T-helper 2 cell treated with Interferon-gamma antibody and Interleukin-4, amounts not matched to agents 5 μg/mL and 100 μg/mL, for 36 hours (primary cell): ENCODE measurements at regions not wholly inside any gene's neighbourhood (a gene's known extent, or its start where the extent isn't known, plus 50 kb on each side); places are given as distances from the start of the nearest gene placed in this dataset.

ENCODE experiments used
- DNase-seq: peaks from one replicate; pipeline ENCODE4 v3.0.0; 2021; ENCODE audit warnings: low spot score
- H3K27ac Mint-ChIP-seq: one replicate; pipeline ENCODE4 v1.8.0; 2021; ENCODE audit warnings: mild to moderate bottlenecking, mixed read lengths
- H3K27me3 Mint-ChIP-seq: one replicate; pipeline ENCODE4 v1.8.0; 2021; ENCODE audit warnings: low read depth, mixed read lengths
- H3K36me3 Mint-ChIP-seq: one replicate; pipeline ENCODE4 v1.8.0; 2021; ENCODE audit warnings: low read depth, mixed read lengths
- H3K4me1 Mint-ChIP-seq: one replicate; pipeline ENCODE4 v1.8.0; 2021; ENCODE audit warnings: low read depth, mixed read lengths
- H3K4me3 Mint-ChIP-seq: one replicate; pipeline ENCODE4 v1.8.0; 2022; ENCODE audit warnings: mild to moderate bottlenecking, moderate library complexity, mixed read lengths
- H3K9me3 Mint-ChIP-seq: one replicate; pipeline ENCODE4 v1.8.0; 2021; ENCODE audit warnings: mixed read lengths

- Mint-ChIP-seq H3K4me1 (no peaks in the 10 kb centered on the region), H3K36me3 (no peaks in the 10 kb centered on the region), H3K27me3 (peaks cover 3% of the 10 kb centered on the region), H3K27ac (no peak overlapping the region), H3K9me3 (no peaks in the 10 kb centered on the region), H3K4me3 (no peak overlapping the region)
- no peak for DNase-seq
These were observed 374.1 kb upstream of the SULF2 start for GRCh38 chr20:48159145-48160008.

GRCh38 chr20:48158014-48158413, 372.7 kb upstream of the SULF2 start:
- H3K4me1 Mint-ChIP-seq, result no peaks in the 10 kb centered on the region
- no peak overlapping the region for H3K27ac Mint-ChIP-seq
- H3K36me3 Mint-ChIP-seq, result no peaks in the 10 kb centered on the region
- DNase-seq, result no peak
- no peaks in the 10 kb centered on the region for H3K9me3 Mint-ChIP-seq
- no peak overlapping the region for H3K4me3 Mint-ChIP-seq
- peaks cover 3% of the 10 kb centered on the region for H3K27me3 Mint-ChIP-seq

- Mint-ChIP-seq H3K36me3 (no peaks in the 10 kb centered on the region), H3K27ac (no peak overlapping the region), H3K27me3 (peaks cover 3% of the 10 kb centered on the region)
These were observed 371.8 kb upstream of the SULF2 start for GRCh38 chr20:48156951-48157700.

GRCh38 chr20:48156521-48156920, 371.2 kb upstream of the SULF2 start:
- Mint-ChIP-seq H3K36me3 (no peaks in the 10 kb centered on the region), H3K4me3 (no peak overlapping the region), H3K27me3 (peaks cover 3% of the 10 kb centered on the region), H3K9me3 (no peaks in the 10 kb centered on the region), H3K4me1 (no peaks in the 10 kb centered on the region), H3K27ac (no peak overlapping the region)
- no peak for DNase-seq

More at GRCh38 chr20:48156951-48157700, 371.8 kb upstream of the SULF2 start:
- no peaks in the 10 kb centered on the region for H3K4me1 Mint-ChIP-seq
- no peaks in the 10 kb centered on the region for H3K9me3 Mint-ChIP-seq
- no peak overlapping the region for H3K4me3 Mint-ChIP-seq
- DNase-seq, result no peak

GRCh38 chr20:48155268-48155667, 370.0 kb upstream of the SULF2 start:
- no peak overlapping the region for H3K27ac Mint-ChIP-seq
- H3K9me3 Mint-ChIP-seq, result no peaks in the 10 kb centered on the region
- no peaks in the 10 kb centered on the region for H3K4me1 Mint-ChIP-seq
- no peaks in the 10 kb centered on the region for H3K36me3 Mint-ChIP-seq
- no peak overlapping the region for H3K4me3 Mint-ChIP-seq
- peaks cover 3% of the 10 kb centered on the region for H3K27me3 Mint-ChIP-seq
- no peak for DNase-seq

- no peak overlapping the region for H3K27ac Mint-ChIP-seq
- DNase-seq, result no peak
- H3K4me1 Mint-ChIP-seq, result no peaks in the 10 kb centered on the region
- H3K27me3 Mint-ChIP-seq, result peaks cover 3% of the 10 kb centered on the region
- no peaks in the 10 kb centered on the region for H3K36me3 Mint-ChIP-seq
- no peak overlapping the region for H3K4me3 Mint-ChIP-seq
- H3K9me3 Mint-ChIP-seq, result no peaks in the 10 kb centered on the region
These were observed 368.9 kb upstream of the SULF2 start for GRCh38 chr20:48154040-48154765.

GRCh38 chr20:48153523-48153922, 368.2 kb upstream of the SULF2 start:
- H3K4me1 Mint-ChIP-seq, result no peaks in the 10 kb centered on the region
- H3K27ac Mint-ChIP-seq, result no peak overlapping the region
- H3K4me3 Mint-ChIP-seq, result no peak overlapping the region
- peaks cover 3% of the 10 kb centered on the region for H3K27me3 Mint-ChIP-seq
- H3K36me3 Mint-ChIP-seq, result no peaks in the 10 kb centered on the region
- no peak for DNase-seq
- no peaks in the 10 kb centered on the region for H3K9me3 Mint-ChIP-seq

- no peaks in the 10 kb centered on the region for H3K9me3 Mint-ChIP-seq
- H3K4me3 Mint-ChIP-seq, result no peak overlapping the region
- H3K36me3 Mint-ChIP-seq, result no peaks in the 10 kb centered on the region
- peaks cover under 1% of the 10 kb centered on the region for H3K27me3 Mint-ChIP-seq
- H3K4me1 Mint-ChIP-seq, result no peaks in the 10 kb centered on the region
- no peak overlapping the region for H3K27ac Mint-ChIP-seq
- DNase-seq, result no peak
These were observed 367.8 kb upstream of the SULF2 start for GRCh38 chr20:48153103-48153502.

- Mint-ChIP-seq H3K4me1 (no peaks in the 10 kb centered on the region), H3K36me3 (no peaks in the 10 kb centered on the region), H3K9me3 (no peaks in the 10 kb centered on the region), H3K27ac (no peak overlapping the region), H3K27me3 (no peaks in the 10 kb centered on the region), H3K4me3 (no peak overlapping the region)
- no peak for DNase-seq
These were observed 365.3 kb upstream of the SULF2 start for GRCh38 chr20:48150568-48150967.

- DNase-seq, result no peak
- no peaks in the 10 kb centered on the region for H3K4me1 Mint-ChIP-seq
- H3K27me3 Mint-ChIP-seq, result no peaks in the 10 kb centered on the region
- H3K36me3 Mint-ChIP-seq, result no peaks in the 10 kb centered on the region
- H3K9me3 Mint-ChIP-seq, result no peaks in the 10 kb centered on the region
- H3K4me3 Mint-ChIP-seq, result no peak overlapping the region
- H3K27ac Mint-ChIP-seq, result no peak overlapping the region
These were observed 364.6 kb upstream of the SULF2 start for GRCh38 chr20:48149902-48150301.

- no peaks in the 10 kb centered on the region for H3K4me1 Mint-ChIP-seq
- no peak overlapping the region for H3K27ac Mint-ChIP-seq
- H3K27me3 Mint-ChIP-seq, result no peaks in the 10 kb centered on the region
- no peak overlapping the region for H3K4me3 Mint-ChIP-seq
- no peak for DNase-seq
- H3K9me3 Mint-ChIP-seq, result no peaks in the 10 kb centered on the region
- H3K36me3 Mint-ChIP-seq, result no peaks in the 10 kb centered on the region
These were observed 363.8 kb upstream of the SULF2 start for GRCh38 chr20:48148916-48149672.

GRCh38 chr20:48148020-48148419, 362.7 kb upstream of the SULF2 start:
- DNase-seq, result no peak
- Mint-ChIP-seq H3K36me3 (no peaks in the 10 kb centered on the region), H3K4me3 (no peak overlapping the region), H3K4me1 (no peaks in the 10 kb centered on the region), H3K27ac (no peak overlapping the region), H3K27me3 (no peaks in the 10 kb centered on the region), H3K9me3 (no peaks in the 10 kb centered on the region)

GRCh38 chr20:48147311-48147710, 362.0 kb upstream of the SULF2 start:
- H3K9me3 Mint-ChIP-seq, result no peaks in the 10 kb centered on the region
- no peaks in the 10 kb centered on the region for H3K27me3 Mint-ChIP-seq
- no peaks in the 10 kb centered on the region for H3K36me3 Mint-ChIP-seq
- H3K4me1 Mint-ChIP-seq, result no peaks in the 10 kb centered on the region
- H3K27ac Mint-ChIP-seq, result no peak overlapping the region
- no peak overlapping the region for H3K4me3 Mint-ChIP-seq
- no peak for DNase-seq
